T-helper 17 cell (primary cell): ENCODE measurements at regions not wholly inside any gene's neighbourhood (a gene's known extent, or its start where the extent isn't known, plus 50 kb on each side); places are given as distances from the start of the nearest gene placed in this dataset.

ENCODE experiments used
- ATAC-seq: fragments of 150-1000 bp; cut with Tn5 transposase; 2 replicates; pipeline ENCODE4 v1.10.0; 2021; ENCODE audit warnings: mild to moderate bottlenecking, moderate library complexity
- DNase-seq, 3 donors: peaks; one replicate each; pipeline versions ENCODE4 v3.0.0 to v3.0.0-alpha.2; 2020 to 2021
- H3K9me3 ChIP-seq: one replicate; pipeline ENCODE4 v1.7.0; 2013; ENCODE audit warnings: low read length, mild to moderate bottlenecking; ENCODE audit not compliant: control insufficient read depth, poor library complexity, severe bottlenecking
- H3K27ac Mint-ChIP-seq: one replicate; pipeline ENCODE4 v1.8.0; 2022; ENCODE audit warnings: mild to moderate bottlenecking, moderate library complexity, mixed read lengths
- H3K27me3 Mint-ChIP-seq: one replicate; pipeline ENCODE4 v1.8.0; 2022; ENCODE audit warnings: mixed read lengths
- H3K36me3 Mint-ChIP-seq: one replicate; pipeline ENCODE4 v1.8.0; 2022; ENCODE audit warnings: low read depth, mixed read lengths
- H3K4me1 Mint-ChIP-seq: one replicate; pipeline ENCODE4 v1.8.0; 2022; ENCODE audit warnings: mild to moderate bottlenecking, mixed read lengths
- H3K4me3 Mint-ChIP-seq: one replicate; pipeline ENCODE4 v1.8.0; 2022; ENCODE audit warnings: mild to moderate bottlenecking, moderate library complexity, mixed read lengths

- Mint-ChIP-seq H3K27me3 (no peaks in the 10 kb centered on the region), H3K4me1 (peaks cover 5% of the 10 kb centered on the region), H3K36me3 (no peaks in the 10 kb centered on the region), H3K27ac (no peak overlapping the region), H3K4me3 (no peak overlapping the region)
- H3K9me3 ChIP-seq = peaks cover 6% of the 10 kb centered on the region
- ATAC-seq (no peak), DNase-seq (no peak)
These were observed 450.1 kb downstream of the LPIN1 start for GRCh38 chr2:12196495-12196894.

GRCh38 chr2:12197133-12197532 is 450.7 kb downstream of the LPIN1 start:
- ATAC-seq (no peak), DNase-seq (no peak)
- Mint-ChIP-seq H3K27ac (no peak overlapping the region), H3K27me3 (no peaks in the 10 kb centered on the region), H3K36me3 (no peaks in the 10 kb centered on the region), H3K4me3 (no peak overlapping the region), H3K4me1 (peaks cover 7% of the 10 kb centered on the region)
- H3K9me3 ChIP-seq = peaks cover 6% of the 10 kb centered on the region

- H3K4me1 Mint-ChIP-seq = peaks cover 2% of the 10 kb centered on the region
- H3K9me3 ChIP-seq = peaks cover 3% of the 10 kb centered on the region
- no peak for ATAC-seq
- no peaks in the 10 kb centered on the region for H3K27me3 Mint-ChIP-seq
- DNase-seq = no peak
- no peak overlapping the region for H3K4me3 Mint-ChIP-seq
- H3K36me3 Mint-ChIP-seq = no peaks in the 10 kb centered on the region
- no peak overlapping the region for H3K27ac Mint-ChIP-seq
These were observed 453.2 kb downstream of the LPIN1 start for GRCh38 chr2:12199491-12200211.

GRCh38 chr2:12201369-12201768 is 454.9 kb downstream of the LPIN1 start:
- H3K9me3 ChIP-seq = no peaks in the 10 kb centered on the region
- ATAC-seq (no peak), DNase-seq (no peak)
- H3K4me1 Mint-ChIP-seq = peaks cover 2% of the 10 kb centered on the region
- H3K4me3 Mint-ChIP-seq = no peak overlapping the region
- no peaks in the 10 kb centered on the region for H3K36me3 Mint-ChIP-seq
- no peaks in the 10 kb centered on the region for H3K27me3 Mint-ChIP-seq
- H3K27ac Mint-ChIP-seq = no peak overlapping the region

- DNase-seq (no peak), ATAC-seq (no peak)
- Mint-ChIP-seq H3K4me3 (no peak overlapping the region), H3K27me3 (no peaks in the 10 kb centered on the region), H3K36me3 (no peaks in the 10 kb centered on the region), H3K4me1 (peaks cover 2% of the 10 kb centered on the region), H3K27ac (no peak overlapping the region)
- H3K9me3 ChIP-seq = no peaks in the 10 kb centered on the region
These were observed 456.1 kb downstream of the LPIN1 start for GRCh38 chr2:12202313-12203075.

- ATAC-seq = no peak
- Mint-ChIP-seq H3K4me1 (peaks cover 2% of the 10 kb centered on the region), H3K27ac (no peak overlapping the region)
These were observed 457.1 kb downstream of the LPIN1 start for GRCh38 chr2:12203528-12203927.

GRCh38 chr2:12205086-12205485 is 458.7 kb downstream of the LPIN1 start:
- no peaks in the 10 kb centered on the region for H3K9me3 ChIP-seq
- Mint-ChIP-seq H3K4me3 (no peak overlapping the region), H3K4me1 (peaks cover 2% of the 10 kb centered on the region), H3K27ac (no peak overlapping the region), H3K36me3 (no peaks in the 10 kb centered on the region), H3K27me3 (no peaks in the 10 kb centered on the region)
- DNase-seq = no peak
- no peak for ATAC-seq

More at GRCh38 chr2:12203528-12203927, 457.1 kb downstream of the LPIN1 start:
- Mint-ChIP-seq H3K36me3 (no peaks in the 10 kb centered on the region), H3K4me3 (no peak overlapping the region), H3K27me3 (no peaks in the 10 kb centered on the region)
- no peak for DNase-seq
- no peaks in the 10 kb centered on the region for H3K9me3 ChIP-seq

GRCh38 chr2:12207491-12207890 is 461.1 kb downstream of the LPIN1 start:
- ATAC-seq (no peak), DNase-seq (no peak)
- Mint-ChIP-seq H3K27me3 (no peaks in the 10 kb centered on the region), H3K36me3 (no peaks in the 10 kb centered on the region), H3K4me1 (no peaks in the 10 kb centered on the region), H3K4me3 (no peak overlapping the region), H3K27ac (no peak overlapping the region)
- H3K9me3 ChIP-seq = no peaks in the 10 kb centered on the region

GRCh38 chr2:12210016-12210933 is 463.8 kb downstream of the LPIN1 start:
- ATAC-seq = no peak
- no peak overlapping the region for H3K4me3 Mint-ChIP-seq
- no peak for DNase-seq

GRCh38 chr2:12211326-12212175 is 465.1 kb downstream of the LPIN1 start:
- no peak overlapping the region for H3K4me3 Mint-ChIP-seq
- peaks cover 5% of the 10 kb centered on the region for H3K4me1 Mint-ChIP-seq
- H3K27me3 Mint-ChIP-seq = no peaks in the 10 kb centered on the region
- no peak overlapping the region for H3K27ac Mint-ChIP-seq
- DNase-seq (no peak), ATAC-seq (no peak)
- peaks cover 2% of the 10 kb centered on the region for H3K36me3 Mint-ChIP-seq
- no peaks in the 10 kb centered on the region for H3K9me3 ChIP-seq

More at GRCh38 chr2:12210016-12210933, 463.8 kb downstream of the LPIN1 start:
- no peaks in the 10 kb centered on the region for H3K9me3 ChIP-seq
- H3K4me1 Mint-ChIP-seq = peaks cover 5% of the 10 kb centered on the region
- H3K27me3 Mint-ChIP-seq = no peaks in the 10 kb centered on the region
- H3K36me3 Mint-ChIP-seq = peaks cover 2% of the 10 kb centered on the region
- no peak overlapping the region for H3K27ac Mint-ChIP-seq

- Mint-ChIP-seq H3K27me3 (no peaks in the 10 kb centered on the region), H3K4me1 (peaks cover 5% of the 10 kb centered on the region), H3K27ac (no peak overlapping the region), H3K4me3 (no peak overlapping the region), H3K36me3 (peaks cover 2% of the 10 kb centered on the region)
- ATAC-seq (no peak), DNase-seq (no peak)
- no peaks in the 10 kb centered on the region for H3K9me3 ChIP-seq
These were observed 466.6 kb downstream of the LPIN1 start for GRCh38 chr2:12212841-12213597.

GRCh38 chr2:12217175-12217574 is 470.7 kb downstream of the LPIN1 start:
- no peak overlapping the region for H3K27ac Mint-ChIP-seq
- peaks cover 5% of the 10 kb centered on the region for H3K4me1 Mint-ChIP-seq
- H3K27me3 Mint-ChIP-seq = no peaks in the 10 kb centered on the region
- peaks cover 4% of the 10 kb centered on the region for H3K36me3 Mint-ChIP-seq
- no peaks in the 10 kb centered on the region for H3K9me3 ChIP-seq
- no peak for ATAC-seq
- DNase-seq = no peak
- no peak overlapping the region for H3K4me3 Mint-ChIP-seq
